ENCODE measurements at regions not wholly inside any gene's neighbourhood (a gene's known extent, or its start where the extent isn't known, plus 50 kb on each side); places are given as distances from the start of the nearest gene placed in this dataset.

DNA sequence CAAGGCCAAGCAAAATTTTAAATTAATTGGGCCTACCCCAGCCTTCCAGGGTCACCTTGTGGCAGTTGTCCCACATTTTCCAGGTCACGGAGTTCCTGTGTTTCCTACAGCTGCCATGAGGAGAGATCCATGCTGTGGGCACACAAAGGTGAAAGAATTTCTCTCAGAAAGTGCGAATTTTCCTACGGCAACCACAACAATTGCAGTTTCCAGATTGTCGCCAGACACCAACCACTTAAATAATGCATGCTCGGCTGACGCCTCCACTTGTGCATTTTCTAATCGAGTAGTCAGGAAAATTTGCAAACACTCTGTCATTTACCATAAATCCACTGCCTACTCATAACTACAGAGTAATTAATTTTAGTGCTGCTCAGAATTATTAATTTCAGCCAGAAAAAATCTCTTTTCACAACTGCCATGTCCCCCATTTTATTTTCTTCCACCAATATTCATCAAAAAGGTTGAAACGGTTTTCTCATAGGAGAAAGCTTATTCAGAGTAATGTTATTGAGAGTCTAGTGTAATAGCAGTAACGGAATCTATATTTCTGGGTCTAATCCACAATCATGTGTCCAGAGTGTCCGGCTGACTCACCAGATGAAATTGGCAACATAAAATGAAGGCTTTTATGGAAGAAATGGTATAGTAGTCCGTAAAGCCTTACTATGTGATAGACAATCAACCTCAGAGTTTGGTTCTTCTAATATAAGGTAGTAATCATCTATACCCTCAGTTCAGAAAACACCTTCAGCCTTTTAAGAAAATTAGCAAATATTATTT lies 389.8 kb downstream of the NR2F1-AS1 start:
- Mint-ChIP-seq H3K27ac (no peak overlapping the region), H3K9me3 (peaks cover 0 to 9% (median 1%) of the 10 kb centered on the region in 9 donors), H3K36me3 (no peaks in the 10 kb centered on the region), H3K4me3 (no peak overlapping the region), H3K4me1 (no peaks in the 10 kb centered on the region), H3K27me3 (peaks cover 0 to 4% (median 0%) of the 10 kb centered on the region in 5 donors)
- DNase-seq (no peak), ATAC-seq (no peak)
- POLR2A ChIA-PET: no interaction called here

DNA sequence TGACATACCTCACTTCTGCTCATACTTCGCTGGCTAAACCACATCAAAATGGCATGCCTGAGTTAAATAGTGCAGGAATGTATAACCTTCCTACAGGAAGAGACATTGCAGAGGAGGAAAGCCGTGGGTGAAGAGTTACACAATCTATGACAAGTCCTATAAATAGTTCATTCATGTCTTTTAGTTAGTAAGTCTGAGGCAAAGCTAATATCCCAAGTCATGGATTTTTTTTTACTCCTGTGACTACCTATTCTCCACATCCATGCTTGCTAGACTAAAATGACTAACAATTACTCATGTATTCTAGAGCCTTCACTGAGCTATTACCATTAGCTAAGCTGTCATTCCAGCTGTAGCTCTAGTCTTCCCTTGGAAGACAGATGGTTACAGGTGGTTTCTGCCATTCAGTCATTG lies 391.3 kb downstream of the NR2F1-AS1 start:
- Mint-ChIP-seq H3K27ac (no peak overlapping the region), H3K4me3 (no peak overlapping the region), H3K4me1 (no peaks in the 10 kb centered on the region), H3K36me3 (no peaks in the 10 kb centered on the region), H3K27me3 (peaks cover 0 to 4% (median 0%) of the 10 kb centered on the region in 5 donors), H3K9me3 (peaks cover 0 to 12% (median 0%) of the 10 kb centered on the region in 9 donors)
- DNase-seq (no peak), ATAC-seq (no peak)
- POLR2A ChIA-PET: interaction anchor here (0.6 kb wide), 1 partner anchor 24 kb away, joined by 3 read pairs; no protein-coding TSS in a partner anchor

DNA sequence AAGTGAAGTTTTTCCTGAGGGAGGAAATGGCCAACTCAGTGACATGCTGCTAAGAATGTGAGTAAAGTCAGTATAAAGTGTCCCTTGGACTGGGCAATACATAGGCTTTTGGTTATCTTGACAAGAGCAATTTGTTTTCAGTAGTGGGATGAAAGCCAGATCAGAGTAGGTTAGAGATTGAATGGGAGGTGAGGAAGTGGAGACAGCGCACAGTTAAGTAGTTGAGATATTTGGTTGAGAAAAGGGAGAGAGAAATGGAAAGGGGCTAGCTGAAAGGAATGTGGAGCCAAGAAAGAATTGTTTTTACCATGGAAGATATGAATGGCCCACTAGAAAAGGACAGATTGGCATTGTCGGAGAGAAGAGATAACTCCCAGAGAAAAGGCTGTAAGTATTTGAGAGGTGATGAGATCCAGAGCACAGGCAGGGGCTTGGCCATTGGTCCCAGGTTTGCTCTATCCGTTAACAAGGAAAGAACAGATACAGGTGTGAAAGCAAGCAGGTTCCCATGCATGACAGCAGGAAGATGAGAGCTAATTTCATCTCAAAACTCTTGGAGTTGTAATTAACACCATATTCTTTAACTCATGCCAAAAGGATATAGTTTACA lies 392.0 kb downstream of the NR2F1-AS1 start:
- Mint-ChIP-seq H3K4me1 (no peaks in the 10 kb centered on the region), H3K4me3 (no peak overlapping the region), H3K27ac (no peak overlapping the region), H3K9me3 (peaks cover 0 to 12% (median 0%) of the 10 kb centered on the region in 9 donors), H3K27me3 (peaks cover 0 to 4% (median 0%) of the 10 kb centered on the region in 5 donors), H3K36me3 (no peaks in the 10 kb centered on the region)
- ATAC-seq (no peak), DNase-seq (no peak)
- POLR2A ChIA-PET: interaction anchor here (0.6 kb wide), 1 partner anchor 23 kb away, joined by 3 read pairs; no protein-coding TSS in a partner anchor

- H3K27ac Mint-ChIP-seq: no peak overlapping the region
- H3K4me3 Mint-ChIP-seq: no peak overlapping the region
- ATAC-seq (no peak), DNase-seq (no peak)
- POLR2A ChIA-PET: no interaction called here
- H3K27me3 Mint-ChIP-seq: peaks cover 0 to 4% (median 0%) of the 10 kb centered on the region in 5 donors
- H3K36me3 Mint-ChIP-seq: no peaks in the 10 kb centered on the region
- H3K9me3 Mint-ChIP-seq: peaks cover 0 to 12% (median 3%) of the 10 kb centered on the region in 9 donors
- H3K4me1 Mint-ChIP-seq: no peaks in the 10 kb centered on the region
These were observed 394.8 kb downstream of the NR2F1-AS1 start for GRCh38 chr5:93186076-93186682.

- ATAC-seq (no peak), DNase-seq (no peak)
- Mint-ChIP-seq H3K4me1 (no peaks in the 10 kb centered on the region), H3K27me3 (peaks cover 0 to 4% (median 0%) of the 10 kb centered on the region in 5 donors), H3K36me3 (no peaks in the 10 kb centered on the region), H3K4me3 (no peak overlapping the region), H3K9me3 (peaks cover 0 to 12% (median 3%) of the 10 kb centered on the region in 9 donors), H3K27ac (no peak overlapping the region)
- POLR2A ChIA-PET: no interaction called here
These were observed 397.0 kb downstream of the NR2F1-AS1 start for GRCh38 chr5:93184041-93184440.

DNA sequence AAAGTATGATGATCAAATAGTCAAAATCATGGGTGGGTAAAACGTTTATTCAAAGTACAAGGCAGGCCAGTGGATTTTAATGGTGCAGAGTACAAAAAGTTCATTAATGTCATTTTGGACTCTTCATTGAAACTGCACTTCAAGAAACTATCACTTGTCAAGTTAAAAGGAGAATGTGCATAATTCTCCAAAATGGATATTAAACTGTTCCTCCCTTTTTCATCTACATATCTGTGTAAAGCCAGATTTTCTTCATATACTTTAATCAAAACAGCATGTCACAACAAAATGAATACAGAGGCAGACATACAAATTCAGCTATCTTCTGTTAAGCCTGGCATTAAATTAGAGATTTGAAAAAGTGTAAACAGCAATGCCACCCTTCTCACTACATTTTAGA lies 401.6 kb downstream of the NR2F1-AS1 start:
- H3K36me3 Mint-ChIP-seq: no peaks in the 10 kb centered on the region
- H3K4me1 Mint-ChIP-seq: no peaks in the 10 kb centered on the region
- H3K27ac Mint-ChIP-seq: no peak overlapping the region
- no peak for ATAC-seq
- peaks cover 0 to 9% (median 0%) of the 10 kb centered on the region in 5 donors for H3K27me3 Mint-ChIP-seq
- peaks cover 0 to 9% (median 3%) of the 10 kb centered on the region in 9 donors for H3K9me3 Mint-ChIP-seq
- no peak overlapping the region for H3K4me3 Mint-ChIP-seq
- no peak for DNase-seq
- POLR2A ChIA-PET: no interaction called here

DNA sequence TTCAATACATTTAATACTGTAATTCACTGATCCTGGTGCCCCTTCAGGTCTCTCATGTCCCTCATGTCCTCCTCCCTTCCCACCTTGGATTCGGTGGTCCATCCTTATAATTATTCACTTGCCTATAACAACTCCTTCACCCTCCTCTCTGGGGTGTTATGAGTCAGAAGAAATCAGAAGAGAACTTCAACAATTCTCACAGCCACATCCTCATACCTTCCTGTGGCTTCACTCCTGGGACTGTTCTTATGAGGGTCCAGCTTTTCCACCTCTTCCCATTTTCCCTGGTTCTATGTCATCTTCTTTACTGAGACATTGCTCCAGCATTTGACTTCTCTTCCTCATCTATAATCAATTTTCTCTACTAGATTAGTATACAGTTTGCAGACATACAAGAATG lies 406.1 kb downstream of the NR2F1-AS1 start:
- Mint-ChIP-seq H3K4me1 (no peaks in the 10 kb centered on the region), H3K36me3 (no peaks in the 10 kb centered on the region), H3K9me3 (peaks cover 0 to 8% (median 6%) of the 10 kb centered on the region in 9 donors), H3K27me3 (peaks cover 0 to 9% (median 0%) of the 10 kb centered on the region in 5 donors), H3K27ac (no peak overlapping the region), H3K4me3 (no peak overlapping the region)
- DNase-seq: no peak
- POLR2A ChIA-PET: no interaction called here
- ATAC-seq: no peak

GRCh38 chr5:93165559-93165958 lies 415.5 kb downstream of the NR2F1-AS1 start:
- DNase-seq (no peak), ATAC-seq (no peak)
- Mint-ChIP-seq H3K27me3 (peaks cover 0 to 2% (median 0%) of the 10 kb centered on the region in 5 donors), H3K4me3 (no peak overlapping the region), H3K4me1 (no peaks in the 10 kb centered on the region), H3K9me3 (peaks cover 0 to 14% (median 3%) of the 10 kb centered on the region in 9 donors), H3K27ac (no peak overlapping the region), H3K36me3 (no peaks in the 10 kb centered on the region)
- POLR2A ChIA-PET: interaction anchor here (0.7 kb wide), 1 partner anchor 24 kb away, joined by 3 read pairs; no protein-coding TSS in a partner anchor

DNA sequence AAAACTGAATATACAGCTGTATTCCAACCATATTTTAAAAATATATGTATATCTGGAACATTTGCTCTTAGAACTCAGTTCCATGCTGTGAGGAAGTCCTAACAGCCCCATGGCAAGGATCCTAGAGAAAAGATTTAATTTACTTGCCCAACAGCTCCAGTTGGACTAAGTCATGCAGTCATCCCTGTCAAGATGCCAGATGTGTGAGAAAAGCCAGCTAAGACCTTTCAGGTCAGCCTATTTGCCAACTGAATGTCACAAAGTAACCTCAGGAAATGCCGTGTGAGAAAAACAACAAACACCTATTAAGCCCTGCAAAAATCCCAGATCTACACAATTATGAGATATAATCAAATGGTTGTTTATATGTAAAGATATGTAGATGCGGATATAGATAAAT lies 416.3 kb downstream of the NR2F1-AS1 start:
- no peaks in the 10 kb centered on the region for H3K36me3 Mint-ChIP-seq
- no peaks in the 10 kb centered on the region for H3K4me1 Mint-ChIP-seq
- DNase-seq (no peak), ATAC-seq (no peak)
- peaks cover 0 to 13% (median 3%) of the 10 kb centered on the region in 9 donors for H3K9me3 Mint-ChIP-seq
- H3K27ac Mint-ChIP-seq: no peak overlapping the region
- POLR2A ChIA-PET: no interaction called here
- H3K4me3 Mint-ChIP-seq: no peak overlapping the region
- peaks cover 0 to 2% (median 0%) of the 10 kb centered on the region in 5 donors for H3K27me3 Mint-ChIP-seq

DNA sequence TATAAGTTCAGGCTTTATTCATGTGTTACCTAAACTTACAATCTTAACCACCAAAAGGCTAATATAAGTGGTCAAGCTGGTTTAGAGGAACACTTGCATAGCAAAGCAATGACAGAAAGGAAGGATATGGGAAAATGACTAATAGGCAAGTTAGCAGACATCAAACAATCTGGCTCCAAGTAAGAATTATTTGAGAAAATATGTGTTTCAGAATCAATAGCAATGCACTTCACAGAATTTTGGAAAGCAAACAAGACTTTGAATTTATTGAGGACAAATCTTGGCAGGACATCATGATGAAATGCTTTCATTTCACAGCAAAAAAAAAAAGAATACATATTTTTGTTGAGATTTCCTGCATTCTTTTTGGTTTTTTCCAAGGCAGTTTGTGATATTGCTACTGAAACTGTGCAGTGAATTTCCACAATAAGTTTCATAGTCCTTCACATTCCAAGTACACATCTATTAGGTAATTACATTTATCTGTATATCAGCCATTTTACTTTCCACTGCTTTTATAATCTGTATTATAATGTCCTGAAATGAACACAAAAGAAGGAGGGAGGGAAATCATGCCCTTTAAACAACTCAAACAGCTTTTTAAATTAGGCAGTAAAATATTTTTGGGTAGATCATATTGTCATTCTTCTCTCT lies 417.9 kb downstream of the NR2F1-AS1 start:
- ATAC-seq (no peak), DNase-seq (no peak)
- H3K4me1 Mint-ChIP-seq: no peaks in the 10 kb centered on the region
- POLR2A ChIA-PET: no interaction called here
- peaks cover 0 to 9% (median 2%) of the 10 kb centered on the region in 9 donors for H3K9me3 Mint-ChIP-seq
- H3K4me3 Mint-ChIP-seq: no peak overlapping the region
- no peaks in the 10 kb centered on the region for H3K36me3 Mint-ChIP-seq
- no peak overlapping the region for H3K27ac Mint-ChIP-seq
- H3K27me3 Mint-ChIP-seq: peaks cover 0 to 2% (median 0%) of the 10 kb centered on the region in 5 donors

GRCh38 chr5:93161661-93162654 lies 419.1 kb downstream of the NR2F1-AS1 start:
- ATAC-seq (no peak), DNase-seq (no peak)
- Mint-ChIP-seq H3K9me3 (peaks cover 0 to 9% (median 2%) of the 10 kb centered on the region in 9 donors), H3K4me3 (no peak overlapping the region), H3K27me3 (peaks cover 0 to 2% (median 0%) of the 10 kb centered on the region in 5 donors), H3K4me1 (no peaks in the 10 kb centered on the region), H3K36me3 (no peaks in the 10 kb centered on the region), H3K27ac (no peak overlapping the region)
- POLR2A ChIA-PET: no interaction called here

GRCh38 chr5:93158841-93159240 lies 422.2 kb downstream of the NR2F1-AS1 start:
- DNase-seq: no peak
- Mint-ChIP-seq H3K36me3 (no peaks in the 10 kb centered on the region), H3K4me3 (no peak overlapping the region), H3K27ac (no peak overlapping the region), H3K27me3 (peaks cover 0 to 4% (median 0%) of the 10 kb centered on the region in 5 donors), H3K9me3 (peaks cover 0 to 8% (median 0%) of the 10 kb centered on the region in 9 donors), H3K4me1 (no peaks in the 10 kb centered on the region)
- POLR2A ChIA-PET: no interaction called here
- no peak for ATAC-seq
